H9 (cell line): ENCODE measurements at regions not wholly inside any gene's neighbourhood (a gene's known extent, or its start where the extent isn't known, plus 50 kb on each side); places are given as distances from the start of the nearest gene placed in this dataset.
A peak's percentile ranks its signal among the peaks of the same experiment; 100 is the strongest.

ENCODE experiments used
- DNase-seq: peaks from one replicate; pipeline ENCODE4 v3.0.0-alpha.2; 2017
- H2AFZ ChIP-seq: one replicate; pipeline ENCODE4 v1.6.1; 2013; ENCODE audit warnings: mild to moderate bottlenecking, low read length, control low read depth, moderate library complexity
- H2AK5ac ChIP-seq: 2 replicates; pipeline ENCODE4 v1.6.1; 2013; ENCODE audit warnings: low read length, control low read depth, mixed read lengths; ENCODE audit not compliant: insufficient read length
- H2BK120ac ChIP-seq: one replicate; pipeline ENCODE4 v1.6.1; 2013; ENCODE audit warnings: low read depth, mild to moderate bottlenecking, low read length, control low read depth, inconsistent platforms; ENCODE audit not compliant: poor library complexity, severe bottlenecking
- H2BK12ac ChIP-seq: 2 replicates; pipeline ENCODE4 v1.6.1; 2013; ENCODE audit warnings: low read length, control low read depth, mixed read lengths, low read depth; ENCODE audit not compliant: insufficient read length
- H2BK15ac ChIP-seq: 2 replicates; pipeline ENCODE4 v1.6.1; 2013; ENCODE audit warnings: low read depth, low read length, control low read depth
- H2BK20ac ChIP-seq: one replicate; pipeline ENCODE4 v1.6.1; 2013; ENCODE audit warnings: low read depth, mild to moderate bottlenecking, low read length, control low read depth, inconsistent platforms; ENCODE audit not compliant: poor library complexity, severe bottlenecking
- H2BK5ac ChIP-seq: 2 replicates; pipeline ENCODE4 v1.6.1; 2013; ENCODE audit warnings: low read length, control low read depth, mixed read lengths; ENCODE audit not compliant: insufficient read length
- H3K14ac ChIP-seq: 2 replicates; pipeline ENCODE4 v1.6.1; 2013; ENCODE audit warnings: low read length, control low read depth; ENCODE audit not compliant: insufficient read depth
- H3K18ac ChIP-seq: 2 replicates; pipeline ENCODE4 v1.6.1; 2013; ENCODE audit warnings: low read depth, mild to moderate bottlenecking, mixed read lengths, low read length, control low read depth; ENCODE audit not compliant: insufficient read length
- H3K23ac ChIP-seq: 2 replicates; pipeline ENCODE4 v1.6.1; 2013; ENCODE audit warnings: low read length, control low read depth, mixed read lengths, low read depth; ENCODE audit not compliant: insufficient read length
- H3K23me2 ChIP-seq: 2 replicates; pipeline ENCODE4 v1.6.1; 2013; ENCODE audit warnings: low read depth, mild to moderate bottlenecking, mixed read lengths, low read length, control low read depth; ENCODE audit not compliant: insufficient read length, poor library complexity, severe bottlenecking
- H3K27ac ChIP-seq: 2 replicates; pipeline ENCODE4 v1.5.1; 2013; ENCODE audit warnings: low read length, control low read depth, mixed read lengths, low read depth; ENCODE audit not compliant: insufficient read length
- H3K27me3 ChIP-seq: 2 replicates; pipeline ENCODE4 v1.6.1; 2013; ENCODE audit warnings: low read length, control low read depth, inconsistent platforms; ENCODE audit not compliant: insufficient read depth
- H3K4ac ChIP-seq: 2 replicates; pipeline ENCODE4 v1.6.1; 2013; ENCODE audit warnings: low read depth, mild to moderate bottlenecking, control low read depth, inconsistent platforms, low read length, moderate library complexity
- H3K4me1 ChIP-seq: 2 replicates; pipeline ENCODE4 v1.6.1; 2013; ENCODE audit warnings: low read length, control low read depth, inconsistent platforms; ENCODE audit not compliant: insufficient read depth
- H3K4me2 ChIP-seq: 2 replicates; pipeline ENCODE4 v1.6.1; 2013; ENCODE audit warnings: low read length, control low read depth, mixed read lengths; ENCODE audit not compliant: insufficient read length, insufficient read depth
- H3K56ac ChIP-seq: 2 replicates; pipeline ENCODE4 v1.6.1; 2013; ENCODE audit warnings: low read depth, mild to moderate bottlenecking, mixed read lengths, low read length, control low read depth; ENCODE audit not compliant: insufficient read length
- H3K79me1 ChIP-seq: 2 replicates; pipeline ENCODE4 v1.6.1; 2013; ENCODE audit warnings: low read depth, mild to moderate bottlenecking, moderate library complexity, low read length, control low read depth, inconsistent platforms; ENCODE audit not compliant: insufficient read depth, poor library complexity, severe bottlenecking
- H3K79me2 ChIP-seq: 2 replicates; pipeline ENCODE4 v1.6.1; 2013; ENCODE audit warnings: low read length, control low read depth, inconsistent platforms; ENCODE audit not compliant: insufficient read depth
- H3K9ac ChIP-seq: 2 replicates; pipeline ENCODE4 v1.6.1; 2013; ENCODE audit warnings: low read length, control low read depth, mixed read lengths; ENCODE audit not compliant: insufficient read length; ENCODE audit errors: extremely low read depth
- H3K9me3 ChIP-seq: one replicate; pipeline ENCODE4 v1.6.1; 2013; ENCODE audit warnings: low read depth, low read length, inconsistent platforms; ENCODE audit not compliant: control insufficient read depth
- H3T11ph ChIP-seq: one replicate; pipeline ENCODE4 v1.6.1; 2013; ENCODE audit warnings: mild to moderate bottlenecking, low read length, control low read depth, inconsistent platforms
- H4K20me1 ChIP-seq: one replicate; pipeline ENCODE4 v1.6.1; 2013; ENCODE audit not compliant: control insufficient read depth, insufficient read length, insufficient read depth
- H4K5ac ChIP-seq: 2 replicates; pipeline ENCODE4 v1.6.1; 2013; ENCODE audit warnings: low read depth, mild to moderate bottlenecking, mixed read lengths, low read length, control low read depth; ENCODE audit not compliant: insufficient read length
- H4K8ac ChIP-seq: replicated peaks from 2 replicates; pipeline ENCODE4 v1.6.1; 2013; ENCODE audit warnings: low read length, control low read depth, mixed read lengths, low read depth; ENCODE audit not compliant: insufficient read length
- H4K91ac ChIP-seq: 2 replicates; pipeline ENCODE4 v1.6.1; 2013; ENCODE audit warnings: low read depth, mild to moderate bottlenecking, moderate library complexity, mixed read lengths, low read length, control low read depth; ENCODE audit not compliant: insufficient read length
- H3K27ac Mint-ChIP-seq, 3 experiments: 2 replicates in 2 of 3; 3 replicates in 1 of 3; pipeline ENCODE4 v1.8.0; 2020 to 2021; ENCODE audit warnings: mixed read lengths in 3 of 3, mild to moderate bottlenecking in 1 of 3, moderate library complexity in 1 of 3
- H3K27me3 Mint-ChIP-seq: 2 replicates; pipeline ENCODE4 v1.8.0; 2021; ENCODE audit warnings: low read depth, mild to moderate bottlenecking, moderate library complexity, mixed read lengths
- H3K36me3 Mint-ChIP-seq, 3 experiments: 2 replicates in 2 of 3; 3 replicates in 1 of 3; pipeline ENCODE4 v1.8.0; 2020 to 2021; ENCODE audit warnings: low read depth in 3 of 3, mixed read lengths in 3 of 3; ENCODE audit not compliant: insufficient read depth in 1 of 3
- H3K4me1 Mint-ChIP-seq, 2 experiments: 2 replicates each; pipeline ENCODE4 v1.8.0; 2020; ENCODE audit warnings: mixed read lengths in 2 of 2
- H3K4me3 Mint-ChIP-seq, 2 experiments: 2 replicates in 1 of 2; 3 replicates in 1 of 2; pipeline ENCODE4 v1.8.0; 2020 to 2021; ENCODE audit warnings: mild to moderate bottlenecking in 2 of 2, mixed read lengths in 2 of 2, moderate library complexity in 1 of 2
- H3K9me3 Mint-ChIP-seq, 2 experiments: 2 replicates in 1 of 2; 3 replicates in 1 of 2; pipeline ENCODE4 v1.8.0; 2020; ENCODE audit warnings: mild to moderate bottlenecking in 2 of 2, mixed read lengths in 2 of 2, moderate library complexity in 1 of 2
- WGBS: extraction: QIAGEN DNeasy Blood & Tissue Kit; methylation state at CpG from one replicate; pipeline ENCODE4 v1.1.7; 2013; ENCODE audit warnings: missing lambda C conversion rate, low lambda C conversion rate, mixed read lengths; ENCODE audit not compliant: insufficient read length; ENCODE audit errors: extremely low coverage; 5-methylcytosine and 5-hydroxymethylcytosine counted together
- TF ChIP-seq, protein P1 (sequence below): fragments of 200-600 bp; sonication (generic); conservative IDR thresholded peaks from 3 replicates; pipeline ENCODE4 v1.8.0; 2021; ENCODE audit warnings: antibody characterized with exemption, mild to moderate bottlenecking

DNA sequence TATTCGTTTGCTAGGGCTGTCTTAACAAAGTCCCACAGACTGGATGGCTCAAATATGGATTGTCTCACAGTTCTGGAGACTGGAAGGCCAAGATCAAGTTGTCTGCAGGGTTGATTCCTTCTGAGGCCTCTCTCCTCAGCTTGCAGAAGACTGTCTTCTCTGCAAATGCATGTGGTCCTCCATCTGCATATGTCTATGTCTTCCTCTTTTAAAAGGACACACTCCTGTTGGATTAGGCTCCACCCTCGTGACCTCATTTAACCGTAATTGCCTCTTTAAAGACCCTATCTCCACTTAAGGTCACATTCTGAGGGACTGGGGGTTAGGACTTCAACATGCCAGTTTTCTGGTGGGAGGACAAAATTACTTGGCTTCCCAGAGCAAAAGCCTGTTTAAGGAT is 123.3 kb downstream of the SLC38A6 start:
- Histone ChIP-seq H3K18ac (no peak overlapping the region), H3K23me2 (no peaks in the 10 kb centered on the region), H3K56ac (no peak overlapping the region), H3K4ac (no peak overlapping the region), H3K14ac (no peak overlapping the region; the same call in 1 of the 2 replicates), H3K4me1 (peaks cover 32% of the 10 kb centered on the region), H2BK120ac (no peak overlapping the region), H2BK5ac (no peak overlapping the region), H2BK12ac (no peak overlapping the region), H4K8ac (no peak overlapping the region), H4K20me1 (no peaks in the 10 kb centered on the region), H3K27me3 (no peaks in the 10 kb centered on the region), H3T11ph (no peak overlapping the region), H2AFZ (no peak overlapping the region), H2AK5ac (no peak overlapping the region), H4K91ac (no peak overlapping the region), H3K9ac (no peak overlapping the region), H2BK20ac (no peak overlapping the region), H3K9me3 (no peaks in the 10 kb centered on the region), H3K79me1 (no peaks in the 10 kb centered on the region), H4K5ac (no peak overlapping the region), H3K4me2 (no peak overlapping the region), H3K79me2 (no peaks in the 10 kb centered on the region), H3K23ac (no peak overlapping the region), H2BK15ac (no peak overlapping the region), H3K27ac (no peak overlapping the region)
- Mint-ChIP-seq H3K27me3 (no peaks in the 10 kb centered on the region; the same call in 1 of the 2 replicates), H3K4me3 (no peak overlapping the region; a peak in 1 of 5 replicates), H3K36me3 (peaks cover 12 to 26% (median 14%) of the 10 kb centered on the region in 3 experiments), H3K9me3 (peaks cover 9 to 14% of the 10 kb centered on the region in 2 experiments), H3K27ac (peak overlapping the region in 2 of 3 experiments; percentile 77 to 95; a peak in 5 of 7 replicates), H3K4me1 (peaks cover 51 to 56% of the 10 kb centered on the region in 2 experiments)
- DNase-seq, result no peak
- TF ChIP-seq, protein P1, sequence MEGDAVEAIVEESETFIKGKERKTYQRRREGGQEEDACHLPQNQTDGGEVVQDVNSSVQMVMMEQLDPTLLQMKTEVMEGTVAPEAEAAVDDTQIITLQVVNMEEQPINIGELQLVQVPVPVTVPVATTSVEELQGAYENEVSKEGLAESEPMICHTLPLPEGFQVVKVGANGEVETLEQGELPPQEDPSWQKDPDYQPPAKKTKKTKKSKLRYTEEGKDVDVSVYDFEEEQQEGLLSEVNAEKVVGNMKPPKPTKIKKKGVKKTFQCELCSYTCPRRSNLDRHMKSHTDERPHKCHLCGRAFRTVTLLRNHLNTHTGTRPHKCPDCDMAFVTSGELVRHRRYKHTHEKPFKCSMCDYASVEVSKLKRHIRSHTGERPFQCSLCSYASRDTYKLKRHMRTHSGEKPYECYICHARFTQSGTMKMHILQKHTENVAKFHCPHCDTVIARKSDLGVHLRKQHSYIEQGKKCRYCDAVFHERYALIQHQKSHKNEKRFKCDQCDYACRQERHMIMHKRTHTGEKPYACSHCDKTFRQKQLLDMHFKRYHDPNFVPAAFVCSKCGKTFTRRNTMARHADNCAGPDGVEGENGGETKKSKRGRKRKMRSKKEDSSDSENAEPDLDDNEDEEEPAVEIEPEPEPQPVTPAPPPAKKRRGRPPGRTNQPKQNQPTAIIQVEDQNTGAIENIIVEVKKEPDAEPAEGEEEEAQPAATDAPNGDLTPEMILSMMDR, result no peak
- WGBS, result no CpG with 5 or more reads among the region's 3 CpGs
